Hepatocyte (in vitro differentiated cells): ENCODE measurements at regions not wholly inside any gene's neighbourhood (a gene's known extent, or its start where the extent isn't known, plus 50 kb on each side); places are given as distances from the start of the nearest gene placed in this dataset.

ENCODE experiments used
- DNase-seq: peaks from one replicate; pipeline ENCODE4 v3.0.0-alpha.2; 2016; ENCODE audit warnings: low spot score
- H2AFZ ChIP-seq: fragments of 200-600 bp; sonication (generic); 2 replicates; pipeline ENCODE4 v1.6.0; 2016; ENCODE audit warnings: antibody characterized with exemption, mild to moderate bottlenecking
- H3K27ac ChIP-seq: fragments of 200-600 bp; sonication (generic); 2 replicates; pipeline ENCODE4 v1.5.1; 2016; ENCODE audit warnings: mild to moderate bottlenecking
- H3K27me3 ChIP-seq: fragments of 200-600 bp; sonication (generic); 2 replicates; pipeline ENCODE4 v1.6.1; 2016
- H3K36me3 ChIP-seq: fragments of 200-600 bp; sonication (generic); replicated peaks from 2 replicates; pipeline ENCODE4 v1.5.1; 2016; ENCODE audit warnings: low read depth; ENCODE audit not compliant: insufficient read depth
- H3K4me1 ChIP-seq: fragments of 200-600 bp; sonication (generic); 2 replicates; pipeline ENCODE4 v1.5.1; 2016; ENCODE audit warnings: mild to moderate bottlenecking, moderate library complexity; ENCODE audit not compliant: insufficient read depth
- H3K4me2 ChIP-seq: fragments of 200-600 bp; sonication (generic); 2 replicates; pipeline ENCODE4 v1.6.0; 2016
- H3K4me3 ChIP-seq: fragments of 200-600 bp; sonication (generic); 2 replicates; pipeline ENCODE4 v1.5.1; 2016; ENCODE audit warnings: mild to moderate bottlenecking
- H3K79me2 ChIP-seq: fragments of 200-600 bp; sonication (generic); 2 replicates; pipeline ENCODE4 v1.6.0; 2017; ENCODE audit warnings: mild to moderate bottlenecking
- H3K9me2 ChIP-seq: fragments of 200-600 bp; sonication (generic); replicated peaks from 2 replicates; pipeline ENCODE4 v1.6.0; 2017; ENCODE audit warnings: mild to moderate bottlenecking; ENCODE audit not compliant: insufficient read depth
- H3K9me3 ChIP-seq: fragments of 200-600 bp; sonication (generic); 2 replicates; pipeline ENCODE4 v1.5.1; 2016; ENCODE audit warnings: low read depth, mild to moderate bottlenecking
- H4K20me1 ChIP-seq: fragments of 200-600 bp; sonication (generic); 2 replicates; pipeline ENCODE4 v1.6.0; 2016; ENCODE audit warnings: mild to moderate bottlenecking; ENCODE audit not compliant: insufficient read depth, poor library complexity, severe bottlenecking
- CTCF ChIP-seq: fragments of 200-600 bp; sonication (generic); IDR thresholded peaks from 2 replicates; pipeline ENCODE4 v1.5.1; 2016; ENCODE audit warnings: antibody characterized with exemption, mild to moderate bottlenecking; ENCODE audit not compliant: poor library complexity
- EZH2 ChIP-seq: fragments of 200-600 bp; sonication (generic); IDR thresholded peaks from 2 replicates; pipeline ENCODE4 v1.6.1; 2016; ENCODE audit warnings: antibody characterized with exemption, mild to moderate bottlenecking, borderline replicate concordance
- EZH2phosphoT487 ChIP-seq: fragments of 200-600 bp; sonication (generic); IDR thresholded peaks from one replicate; pipeline ENCODE4 v1.6.1; 2018; ENCODE audit warnings: antibody characterized with exemption, mild to moderate bottlenecking, low read depth, moderate library complexity; ENCODE audit not compliant: unreplicated experiment, severe bottlenecking
- WGBS: methylation state at CpG from one replicate; pipeline ENCODE4 v1.1.6; 2016; ENCODE audit warnings: low lambda C conversion rate; ENCODE audit errors: missing lambda C conversion rate; 5-methylcytosine and 5-hydroxymethylcytosine counted together

GRCh38 chr6:126698732-126699240 lies 358.9 kb downstream of the CENPW start:
- Histone ChIP-seq H3K36me3 (no peaks in the 10 kb centered on the region), H4K20me1 (no peaks in the 10 kb centered on the region), H3K4me2 (no peak overlapping the region), H3K9me3 (no peaks in the 10 kb centered on the region), H3K27ac (no peak overlapping the region), H3K79me2 (no peaks in the 10 kb centered on the region), H3K4me1 (peaks cover 8% of the 10 kb centered on the region), H3K9me2 (no peaks in the 10 kb centered on the region), H2AFZ (no peak overlapping the region), H3K4me3 (no peak overlapping the region), H3K27me3 (no peaks in the 10 kb centered on the region)
- WGBS: 49% methylated on average over 3 of the region's 3 CpGs
- TF ChIP-seq EZH2 (no peak), CTCF (no peak)
- no peak for DNase-seq

GRCh38 chr6:126701676-126702560 lies 362.0 kb downstream of the CENPW start:
- Histone ChIP-seq H3K36me3 (no peaks in the 10 kb centered on the region), H3K4me3 (no peak overlapping the region), H3K27ac (no peak overlapping the region), H3K9me2 (no peaks in the 10 kb centered on the region), H3K4me2 (no peak overlapping the region), H3K9me3 (no peaks in the 10 kb centered on the region), H3K4me1 (peaks cover 4% of the 10 kb centered on the region), H3K27me3 (no peaks in the 10 kb centered on the region), H4K20me1 (no peaks in the 10 kb centered on the region), H2AFZ (no peak overlapping the region), H3K79me2 (no peaks in the 10 kb centered on the region)
- TF ChIP-seq EZH2phosphoT487 (no peak), EZH2 (no peak), CTCF (no peak)
- no peak for DNase-seq
- WGBS: 89% methylated on average over 5 of the region's 5 CpGs

DNA sequence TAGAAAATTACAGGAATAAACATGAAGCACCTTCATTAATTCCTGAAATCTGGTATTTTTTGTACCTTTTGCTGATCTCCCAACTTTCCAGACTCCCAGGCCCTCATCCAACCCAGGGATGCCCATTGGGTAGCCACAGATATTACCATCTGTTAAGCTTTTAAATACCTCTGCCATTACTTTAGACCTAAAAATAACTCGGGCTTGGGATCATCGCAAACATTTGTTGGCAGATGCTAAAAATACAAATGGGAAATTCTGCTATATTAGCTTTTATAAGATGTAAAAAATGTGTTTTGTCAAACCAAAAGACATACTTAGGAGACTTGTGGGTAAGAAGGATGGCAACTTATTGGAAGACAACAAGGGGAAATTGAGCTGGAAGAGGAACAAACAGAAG lies 376.1 kb downstream of the CENPW start:
- Histone ChIP-seq H3K36me3 (no peaks in the 10 kb centered on the region), H3K4me3 (no peak overlapping the region), H3K27me3 (no peaks in the 10 kb centered on the region), H3K27ac (no peak overlapping the region), H3K4me1 (peaks cover under 1% of the 10 kb centered on the region), H3K79me2 (no peaks in the 10 kb centered on the region), H2AFZ (no peak overlapping the region), H4K20me1 (no peaks in the 10 kb centered on the region), H3K9me3 (no peaks in the 10 kb centered on the region), H3K4me2 (no peak overlapping the region), H3K9me2 (no peaks in the 10 kb centered on the region)
- no peak for DNase-seq
- 76% methylated on average over 2 of the region's 2 CpGs for WGBS
- TF ChIP-seq EZH2phosphoT487 (no peak), CTCF (no peak), EZH2 (no peak)
